AG04449 (cell line): ENCODE measurements at regions not wholly inside any gene's neighbourhood (a gene's known extent, or its start where the extent isn't known, plus 50 kb on each side); places are given as distances from the start of the nearest gene placed in this dataset.

Experiments used
- CTCF ChIA-PET: fragments of 350-600 bp; formaldehyde crosslinking; extraction: SDS; loops from one replicate; lab custom pipeline; 2021; ENCODE audit warnings: antibody characterized with exemption; lab: Yijun Ruan, JAX
- POLR2A ChIA-PET: fragments of 400-600, 350-600 bp; formaldehyde crosslinking; extraction: SDS; loops from one replicate; lab custom pipeline; 2020; ENCODE audit warnings: antibody characterized with exemption, inconsistent platforms; lab: Yijun Ruan, JAX
- DNase-seq: peaks from one replicate; pipeline ENCODE4 v3.0.0-alpha.2; 2010; ENCODE audit warnings: low read depth, low spot score
- H3K4me3 ChIP-seq: 2 replicates; pipeline ENCODE4 v1.5.1; 2011; ENCODE audit warnings: low read depth, mild to moderate bottlenecking, control low read depth, low read length
- CTCF ChIP-seq: IDR thresholded peaks from one replicate; pipeline ENCODE4 v1.5.1; 2011; ENCODE audit warnings: mild to moderate bottlenecking, moderate library complexity, low read length, control low read depth, inconsistent platforms; ENCODE audit not compliant: insufficient read depth; ENCODE audit errors: missing control alignments

- DNase-seq, result no peak
- ChIA-PET POLR2A (no interaction called here), CTCF (interaction anchor here (1.0 kb wide), 1 partner anchor 8 kb away, joined by 3 read pairs; no protein-coding TSS in a partner anchor)
- no peak overlapping the region for H3K4me3 ChIP-seq
- TF ChIP-seq CTCF, result no peak
Measured at GRCh38 chr3:73175698-73176097, 114.2 kb downstream of the EBLN2 start.

- DNase-seq, result no peak
- TF ChIP-seq CTCF, result no peak
- no peak overlapping the region for H3K4me3 ChIP-seq
- ChIA-PET POLR2A (no interaction called here), CTCF (no interaction called here)
Measured at GRCh38 chr3:73176941-73177340, 115.5 kb downstream of the EBLN2 start.

GRCh38 chr3:73177827-73178226 lies 116.4 kb downstream of the EBLN2 start:
- no peak overlapping the region for H3K4me3 ChIP-seq
- ChIA-PET CTCF (no interaction called here), POLR2A (no interaction called here)
- TF ChIP-seq CTCF, result no peak
- DNase-seq, result no peak

GRCh38 chr3:73179601-73180000 lies 118.1 kb downstream of the EBLN2 start:
- POLR2A ChIA-PET, result no interaction called here
- no peak overlapping the region for H3K4me3 ChIP-seq
- TF ChIP-seq CTCF, result no peak
- DNase-seq, result no peak
- CTCF ChIA-PET, result no interaction called here

- POLR2A ChIA-PET, result no interaction called here
- DNase-seq, result no peak
- CTCF ChIA-PET, result no interaction called here
- no peak for TF ChIP-seq CTCF
- H3K4me3 ChIP-seq, result no peak overlapping the region
Measured at GRCh38 chr3:73186741-73187140, 125.3 kb downstream of the EBLN2 start.

GRCh38 chr3:73187328-73187727 lies 125.9 kb downstream of the EBLN2 start:
- H3K4me3 ChIP-seq, result no peak overlapping the region
- DNase-seq, result no peak
- ChIA-PET POLR2A (no interaction called here), CTCF (no interaction called here)
- TF ChIP-seq CTCF, result no peak

- DNase-seq, result no peak
- H3K4me3 ChIP-seq, result no peak overlapping the region
- no peak for TF ChIP-seq CTCF
- ChIA-PET POLR2A (no interaction called here), CTCF (no interaction called here)
Measured at GRCh38 chr3:73188707-73189106, 127.2 kb downstream of the EBLN2 start.
